HG03280 (cell line): ENCODE measurements at regions not wholly inside any gene's neighbourhood (a gene's known extent, or its start where the extent isn't known, plus 50 kb on each side); places are given as distances from the start of the nearest gene placed in this dataset.

Source experiments
- ATAC-seq: cut with Tn5 transposase; IDR thresholded peaks from one replicate; pipeline ENCODE4 v1.9.1; 2021; ENCODE audit warnings: mild to moderate bottlenecking, moderate library complexity; ENCODE audit not compliant: unreplicated experiment

DNA sequence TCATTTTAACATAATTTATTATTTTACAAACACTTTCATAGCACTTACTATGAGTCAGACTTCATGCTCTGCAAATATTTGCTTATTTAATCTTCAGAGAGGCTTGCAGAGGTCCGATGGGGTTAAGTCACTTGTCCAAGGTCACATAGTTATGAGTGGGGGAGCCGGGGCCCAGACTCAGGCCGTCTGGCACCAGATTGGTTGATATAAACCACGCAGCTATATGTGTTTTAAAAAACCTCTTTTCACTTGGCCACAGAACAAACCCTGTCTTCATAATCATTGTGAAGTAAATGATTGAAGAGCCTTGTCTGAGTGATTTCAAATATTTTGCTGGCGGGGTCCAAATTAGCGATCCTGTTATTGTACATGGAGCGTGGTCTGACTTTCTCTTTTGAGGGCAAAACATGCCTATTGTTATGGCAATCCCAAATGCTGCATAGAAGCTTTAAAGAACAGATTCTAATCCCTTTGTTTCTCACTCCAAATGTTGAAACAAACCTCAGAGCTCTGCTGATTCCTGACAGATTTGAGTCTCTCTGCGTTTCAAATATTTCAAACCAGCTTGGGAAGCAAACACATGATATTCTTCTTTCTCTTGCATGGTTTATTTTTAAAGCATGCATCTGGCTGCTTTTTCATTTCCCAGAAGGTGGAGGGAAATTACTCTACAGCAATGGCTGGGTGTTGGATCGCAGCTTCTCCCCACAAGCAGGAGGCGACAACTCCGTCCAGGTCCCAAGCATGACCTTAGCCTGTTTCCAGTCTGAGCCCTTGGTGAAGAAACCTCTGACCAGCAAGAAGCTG lies 142.4 kb downstream of the DDX1 start:
- no peak for ATAC-seq

DNA sequence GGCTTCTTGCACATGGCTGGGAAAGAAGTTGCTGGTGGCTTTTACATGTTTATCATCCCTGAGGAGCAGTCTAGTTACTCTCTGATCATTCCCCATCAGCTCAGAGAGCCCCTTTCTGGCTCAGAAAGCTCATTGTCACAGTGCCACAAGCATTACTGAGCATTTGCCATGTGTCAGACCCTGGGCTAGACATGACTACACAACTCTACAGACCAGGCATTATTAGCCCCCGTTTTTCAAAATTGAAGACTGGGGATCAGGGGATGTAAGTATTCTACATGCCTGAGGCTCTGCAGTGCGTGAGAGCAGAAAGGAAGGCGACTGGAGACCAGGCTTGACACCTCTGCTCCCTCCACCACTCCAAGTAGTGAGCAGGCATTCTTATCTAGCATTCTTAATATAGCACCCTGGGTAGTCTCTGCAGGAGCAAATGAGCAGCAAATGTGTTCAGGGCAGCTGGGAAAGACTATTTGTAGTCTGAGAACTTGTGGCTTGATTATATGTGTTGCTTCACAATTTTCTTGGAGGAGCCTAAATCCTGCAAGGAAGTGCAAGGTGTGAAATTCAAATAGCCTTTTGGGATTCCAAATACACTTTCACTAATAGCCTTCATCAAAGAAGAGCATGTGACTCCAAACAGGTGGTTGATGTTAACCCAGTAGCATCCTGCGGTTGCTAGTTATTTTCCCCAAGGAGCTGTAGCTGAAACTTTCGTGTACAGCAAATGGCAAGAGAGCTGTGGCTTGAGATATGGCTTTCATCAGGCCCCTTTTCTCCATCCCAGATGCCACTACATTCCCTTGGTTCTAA lies 143.2 kb downstream of the DDX1 start:
- no peak for ATAC-seq

DNA sequence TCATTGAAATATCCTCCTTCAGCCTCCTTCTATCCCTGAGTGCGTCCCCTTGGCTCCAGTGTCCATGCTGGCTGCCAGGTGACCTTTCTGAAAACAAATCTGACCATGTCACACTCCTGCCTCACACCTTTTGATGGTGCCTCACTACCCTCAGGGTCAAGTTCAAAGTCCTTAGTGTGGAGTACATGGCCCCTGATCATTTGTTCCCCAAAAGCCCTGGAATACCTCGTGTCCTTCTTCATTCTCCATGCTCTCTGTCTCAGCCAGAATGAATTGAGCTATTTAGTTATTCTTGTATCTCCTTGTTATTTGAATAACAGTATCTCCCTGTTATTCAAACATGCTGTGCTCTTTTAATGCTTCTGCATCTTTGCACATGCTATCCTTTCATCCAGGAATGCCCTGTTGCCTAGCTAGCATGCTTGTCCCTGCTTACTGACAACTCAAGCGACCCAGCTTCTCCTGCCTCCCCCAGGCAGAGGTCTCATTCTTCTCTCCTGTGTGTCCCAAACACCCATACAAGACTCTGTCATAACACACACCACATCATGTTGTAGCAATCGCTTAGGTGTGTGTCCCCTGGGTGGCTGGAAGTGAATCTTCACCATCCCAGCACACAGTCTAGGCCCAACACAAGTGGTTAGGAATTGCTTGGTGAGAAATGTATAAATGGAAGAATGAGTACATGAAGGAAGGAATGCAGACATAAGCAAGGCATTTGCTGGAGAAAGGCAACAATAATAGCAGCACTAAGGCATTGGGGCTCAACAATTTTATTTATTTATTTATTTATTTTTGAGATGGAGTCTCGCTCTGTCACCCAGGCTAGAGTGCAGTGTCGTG lies 144.0 kb downstream of the DDX1 start:
- no peak for ATAC-seq

DNA sequence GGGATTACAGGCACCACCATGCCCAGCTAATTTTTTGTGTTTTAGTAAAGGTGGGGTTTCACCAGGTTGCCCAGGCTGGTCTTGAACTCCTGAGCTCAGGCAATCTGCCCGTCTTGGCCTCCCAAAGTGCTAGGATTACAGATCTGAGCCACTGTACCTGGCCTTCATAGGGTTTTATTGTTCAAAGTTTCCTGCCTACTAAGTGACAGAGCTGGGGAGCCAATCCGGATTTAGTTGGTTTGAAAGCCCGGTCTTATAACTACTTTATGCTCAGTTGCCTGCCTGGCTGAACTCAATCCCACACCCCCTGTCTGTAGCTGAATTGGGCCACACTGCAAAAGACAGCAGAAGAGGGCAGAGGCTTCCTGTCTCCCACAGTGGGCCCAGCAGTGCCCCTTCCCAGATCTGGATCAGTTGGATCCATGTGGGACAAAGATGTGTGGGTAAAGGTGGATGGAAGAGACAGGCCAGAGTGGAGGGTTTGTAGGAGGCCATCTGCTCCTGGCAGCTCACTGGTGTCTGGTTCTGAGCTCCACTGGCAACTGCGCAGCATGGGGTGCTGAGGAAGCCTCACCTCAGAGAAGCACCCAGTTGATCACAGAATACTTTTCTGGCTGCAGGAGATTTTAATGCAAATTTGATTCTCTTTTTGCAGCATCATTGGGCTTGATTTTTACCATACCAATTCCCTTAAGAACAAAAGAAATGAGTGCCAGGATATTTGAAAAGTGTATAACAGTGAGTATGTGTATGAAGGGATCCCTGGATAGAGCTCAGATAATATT lies 144.9 kb downstream of the DDX1 start:
- ATAC-seq = no peak

DNA sequence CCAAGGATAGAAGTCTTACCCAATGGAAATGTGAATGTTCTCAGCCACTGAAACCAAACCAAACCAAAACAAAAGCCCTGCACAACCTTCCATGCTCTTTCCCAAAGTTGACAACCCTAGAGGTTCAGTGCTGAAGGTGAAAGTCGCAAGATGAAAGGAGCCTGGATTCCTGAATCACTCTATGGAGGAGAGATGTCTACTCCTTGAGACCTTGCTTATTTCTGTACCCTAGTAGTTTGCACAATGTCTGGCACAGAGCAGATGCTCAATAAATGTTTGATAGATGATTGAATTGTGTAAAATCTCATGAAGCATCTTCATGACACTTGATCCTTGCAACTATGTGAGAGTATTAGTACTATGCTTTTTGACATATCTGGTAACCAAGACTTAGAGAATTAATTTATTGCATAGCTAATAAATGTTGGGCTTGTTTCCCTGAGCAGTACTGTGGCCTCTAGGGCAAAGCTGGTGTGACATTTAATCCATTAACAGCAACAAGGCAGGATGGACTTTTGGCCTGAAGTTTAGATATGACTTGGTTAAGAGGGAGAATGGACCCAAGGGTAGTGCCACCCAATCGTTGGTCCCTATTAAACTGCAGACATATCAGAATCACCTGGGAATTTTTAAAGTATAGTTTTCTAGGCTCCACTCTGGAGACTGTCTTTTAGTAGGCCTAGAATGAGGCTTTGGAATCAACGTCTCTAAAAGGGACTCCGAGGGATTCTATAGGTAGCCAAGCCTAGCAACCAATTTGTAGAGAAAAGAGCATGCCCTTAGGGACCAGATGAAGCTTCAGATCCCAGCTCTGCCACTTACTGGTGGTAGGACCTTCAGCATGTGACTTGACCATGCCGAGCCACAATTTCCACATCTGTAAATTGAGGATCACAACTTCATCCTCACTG lies 145.9 kb downstream of the DDX1 start:
- no peak for ATAC-seq

DNA sequence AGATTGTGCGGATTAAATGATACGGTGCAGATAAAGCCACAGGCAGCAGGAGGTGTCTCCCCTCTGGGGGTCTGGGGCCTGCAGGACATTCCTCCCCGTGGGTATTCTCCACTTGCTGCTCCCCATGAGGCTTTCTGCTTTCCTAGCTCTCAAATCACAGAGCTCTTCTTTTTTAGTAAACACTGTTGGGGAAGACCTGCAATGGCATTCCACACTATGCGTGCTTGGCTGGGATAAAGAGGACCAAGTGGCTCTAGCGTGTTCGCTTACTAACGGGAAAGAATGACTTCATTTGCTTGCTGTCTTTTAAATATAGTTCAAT lies 146.5 kb downstream of the DDX1 start:
- ATAC-seq = no peak

DNA sequence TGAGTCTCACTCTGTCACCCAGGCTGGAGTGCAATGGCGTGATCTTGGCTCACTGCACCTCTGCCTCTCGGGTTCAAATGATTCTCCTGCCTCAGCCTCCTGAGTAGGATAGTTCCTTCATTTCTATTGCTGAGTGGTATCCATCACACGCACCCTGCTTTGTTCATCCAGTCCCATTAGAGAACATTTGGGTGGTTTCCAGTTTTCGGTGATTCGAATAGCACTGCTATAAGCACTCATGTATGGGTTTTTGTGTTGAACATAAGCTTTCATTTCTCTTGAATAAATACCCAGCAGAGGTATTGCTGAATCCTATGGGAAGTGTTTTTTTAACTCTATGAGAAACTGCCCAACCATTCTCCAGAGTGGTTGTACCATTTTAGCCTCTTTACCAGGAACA lies 147.3 kb downstream of the DDX1 start:
- ATAC-seq = no peak

DNA sequence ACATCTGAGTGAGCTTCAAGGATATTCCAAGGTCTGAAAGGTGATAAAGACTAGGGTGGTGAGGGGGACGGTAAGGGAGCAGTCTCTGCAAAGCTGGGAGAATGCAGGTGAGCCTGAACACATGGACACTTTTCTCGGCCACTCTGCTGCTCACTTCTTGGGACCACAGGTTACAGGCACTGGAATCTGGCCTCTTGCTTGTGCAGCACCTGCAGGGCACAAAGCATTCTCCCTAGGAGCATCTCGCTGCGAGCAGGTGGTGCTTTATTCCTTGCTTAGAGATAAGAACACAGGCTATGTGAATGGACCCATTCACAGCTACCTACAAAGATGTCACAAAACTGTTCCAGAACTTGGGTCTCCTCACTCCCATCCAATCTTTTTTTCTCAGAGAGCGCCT lies 153.2 kb downstream of the DDX1 start:
- no peak for ATAC-seq

DNA sequence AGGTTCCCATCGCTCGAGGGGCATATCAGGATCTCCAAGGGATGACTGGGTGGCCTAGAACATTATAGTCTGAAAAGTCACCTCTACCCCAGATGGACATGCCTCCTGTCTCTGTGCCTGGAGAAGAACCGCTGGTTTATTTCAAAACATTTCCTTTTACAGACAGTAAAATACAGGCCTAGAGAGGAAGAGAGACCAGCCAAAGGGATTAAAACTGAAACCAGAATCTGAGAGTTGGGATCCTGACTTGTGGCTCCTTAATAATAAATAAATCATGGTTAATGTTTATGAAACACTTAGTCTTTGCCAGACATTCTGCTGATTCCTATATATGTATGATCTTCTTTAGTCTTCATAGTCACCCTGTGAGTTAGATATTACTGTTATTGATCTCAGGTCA lies 153.7 kb downstream of the DDX1 start:
- ATAC-seq = no peak

DNA sequence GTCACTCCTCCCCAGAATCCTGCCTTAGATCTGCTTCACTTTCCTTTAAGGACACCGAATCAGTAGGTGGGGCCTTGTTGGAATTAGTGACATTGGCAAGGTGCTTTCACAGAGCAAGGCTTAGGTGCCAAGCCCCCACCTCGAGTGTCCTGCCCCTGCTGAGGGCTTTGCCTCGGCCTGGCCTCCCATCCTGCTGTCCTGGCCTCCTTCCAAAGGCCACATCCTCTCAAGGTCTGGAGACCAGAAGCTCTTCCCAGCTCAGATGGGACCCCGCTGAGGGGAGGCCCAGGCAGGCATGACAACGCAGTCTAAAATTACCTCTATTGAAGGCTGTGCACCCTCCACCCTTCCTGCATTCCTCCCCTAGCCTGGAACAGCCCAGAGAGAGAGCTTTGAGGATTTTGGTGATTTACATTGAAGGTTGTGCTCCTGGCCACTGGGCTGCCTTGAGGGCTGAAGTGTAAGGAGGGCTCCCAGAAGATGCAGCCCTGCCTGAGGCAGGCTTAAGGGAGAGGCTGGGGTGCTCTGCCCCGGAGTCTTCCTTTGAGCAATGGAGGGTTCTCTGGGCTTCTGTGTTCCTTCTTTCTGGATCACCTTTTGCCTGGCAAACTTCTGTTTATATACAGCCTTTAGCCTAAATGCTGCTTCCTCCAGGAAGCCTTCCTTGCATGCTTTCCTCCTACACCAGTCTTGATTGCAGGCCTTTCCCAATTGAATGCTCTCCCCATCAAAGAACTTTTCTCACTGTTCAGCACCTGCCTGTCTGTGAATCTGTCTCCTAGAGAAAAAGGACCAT lies 154.4 kb downstream of the DDX1 start:
- ATAC-seq = no peak

DNA sequence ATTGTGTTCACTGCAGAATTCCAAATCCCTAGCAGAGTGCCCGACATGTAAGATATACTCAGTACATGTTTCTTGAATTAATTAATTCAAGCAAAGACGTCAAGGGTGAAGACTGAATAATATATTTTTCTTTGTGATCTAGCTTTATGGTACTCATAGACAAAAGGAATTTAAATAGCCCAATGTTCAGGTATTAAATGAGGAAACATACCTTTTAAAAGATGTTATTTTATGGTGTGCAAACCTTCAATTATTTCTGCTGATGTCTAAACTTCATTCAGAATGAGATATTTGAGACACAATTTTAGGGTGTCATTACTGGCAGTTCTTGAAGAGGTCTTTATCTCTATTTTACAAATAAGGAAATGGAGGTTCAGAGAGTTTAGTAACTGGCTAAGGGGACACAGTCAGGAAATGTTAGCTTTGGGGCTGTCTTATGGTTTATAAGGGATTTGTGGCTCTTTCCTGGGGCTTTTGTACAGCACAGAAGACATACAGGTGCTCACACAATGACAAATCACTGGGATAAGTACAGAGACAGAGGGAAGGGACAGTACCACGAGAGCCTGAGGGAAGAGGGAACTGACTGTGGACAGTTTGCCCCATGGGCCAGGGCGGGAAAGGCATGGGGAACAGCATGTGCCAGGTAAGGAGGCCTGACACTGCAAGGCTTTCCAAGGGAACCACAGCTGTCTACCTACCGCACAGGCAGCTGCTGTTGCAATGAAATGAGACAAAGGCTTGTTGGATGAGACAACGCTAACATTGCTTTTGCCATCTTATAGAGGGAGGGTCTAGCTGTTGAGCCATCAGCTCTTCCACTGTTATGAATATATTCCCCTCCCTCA lies 155.3 kb downstream of the DDX1 start:
- ATAC-seq = no peak

DNA sequence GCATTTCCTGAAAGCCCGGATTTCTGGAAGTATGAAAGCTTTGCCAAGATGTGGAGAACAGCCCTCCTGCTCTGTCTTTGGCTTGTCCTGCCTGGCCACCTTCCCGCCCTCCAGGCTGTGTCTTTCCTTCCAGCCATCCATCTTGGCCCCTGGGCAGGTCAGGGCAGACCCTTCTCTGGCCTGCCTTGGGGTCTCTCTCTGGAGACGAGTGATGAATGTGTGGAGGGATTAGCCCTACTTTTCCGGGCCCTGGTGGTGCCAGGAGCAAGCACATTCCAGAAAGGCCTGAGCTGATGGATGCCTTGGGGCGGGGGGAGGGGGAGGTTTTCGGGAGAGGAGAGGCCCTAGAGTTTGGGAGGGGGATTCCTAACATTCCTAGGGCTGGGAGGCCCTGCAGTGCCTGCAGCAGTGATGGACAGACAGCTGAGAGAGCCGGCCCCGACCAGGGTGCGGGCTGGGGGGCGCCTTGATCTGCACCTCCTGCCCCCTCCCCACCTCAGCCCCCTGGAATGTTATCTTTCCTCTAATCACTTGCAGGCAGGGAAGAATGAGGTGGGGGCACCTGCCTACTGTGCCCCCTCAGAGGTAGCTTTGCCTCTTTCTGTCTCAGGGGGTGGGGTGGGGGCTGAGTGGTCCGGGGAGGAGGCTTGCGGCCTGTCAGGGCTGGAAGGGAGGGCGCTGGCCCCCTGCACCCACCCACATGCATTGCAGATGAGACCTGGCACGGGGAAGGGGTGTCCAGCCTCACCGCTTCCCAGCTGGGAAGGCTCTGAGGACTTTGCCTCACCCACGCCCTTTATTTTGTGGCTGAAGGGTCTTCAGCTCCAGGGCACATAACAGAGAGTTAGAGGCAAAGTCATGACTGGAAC lies 156.2 kb downstream of the DDX1 start:
- ATAC-seq = no peak

DNA sequence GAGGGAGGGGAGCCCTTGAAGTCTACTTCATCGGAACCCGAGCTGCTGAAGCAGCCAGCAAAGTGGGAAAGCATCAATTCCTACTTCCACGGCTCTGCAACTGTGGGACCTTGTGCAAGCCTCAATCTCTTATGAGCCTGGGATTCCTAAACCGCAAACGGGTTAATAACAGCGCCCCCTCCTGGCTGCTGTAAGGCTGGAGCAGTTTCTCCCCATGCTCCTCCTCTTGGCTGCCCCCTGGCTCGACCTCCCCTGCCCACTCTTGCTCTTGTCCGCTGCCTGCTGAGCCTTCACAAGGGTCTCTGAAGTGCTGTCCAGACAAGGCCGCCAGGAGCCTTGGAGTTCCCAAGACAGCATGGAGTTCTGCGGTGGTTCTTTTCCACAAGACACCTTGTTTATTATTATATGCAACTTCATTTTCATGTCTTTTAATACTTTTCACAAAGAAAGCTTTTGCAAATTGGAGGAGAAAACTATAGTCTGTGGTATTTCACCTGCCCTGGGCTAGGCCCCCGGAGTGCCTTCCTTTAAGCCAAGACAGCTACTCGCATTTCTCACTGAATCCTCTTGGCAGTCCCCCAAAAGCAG lies 157.2 kb downstream of the DDX1 start:
- ATAC-seq = no peak

DNA sequence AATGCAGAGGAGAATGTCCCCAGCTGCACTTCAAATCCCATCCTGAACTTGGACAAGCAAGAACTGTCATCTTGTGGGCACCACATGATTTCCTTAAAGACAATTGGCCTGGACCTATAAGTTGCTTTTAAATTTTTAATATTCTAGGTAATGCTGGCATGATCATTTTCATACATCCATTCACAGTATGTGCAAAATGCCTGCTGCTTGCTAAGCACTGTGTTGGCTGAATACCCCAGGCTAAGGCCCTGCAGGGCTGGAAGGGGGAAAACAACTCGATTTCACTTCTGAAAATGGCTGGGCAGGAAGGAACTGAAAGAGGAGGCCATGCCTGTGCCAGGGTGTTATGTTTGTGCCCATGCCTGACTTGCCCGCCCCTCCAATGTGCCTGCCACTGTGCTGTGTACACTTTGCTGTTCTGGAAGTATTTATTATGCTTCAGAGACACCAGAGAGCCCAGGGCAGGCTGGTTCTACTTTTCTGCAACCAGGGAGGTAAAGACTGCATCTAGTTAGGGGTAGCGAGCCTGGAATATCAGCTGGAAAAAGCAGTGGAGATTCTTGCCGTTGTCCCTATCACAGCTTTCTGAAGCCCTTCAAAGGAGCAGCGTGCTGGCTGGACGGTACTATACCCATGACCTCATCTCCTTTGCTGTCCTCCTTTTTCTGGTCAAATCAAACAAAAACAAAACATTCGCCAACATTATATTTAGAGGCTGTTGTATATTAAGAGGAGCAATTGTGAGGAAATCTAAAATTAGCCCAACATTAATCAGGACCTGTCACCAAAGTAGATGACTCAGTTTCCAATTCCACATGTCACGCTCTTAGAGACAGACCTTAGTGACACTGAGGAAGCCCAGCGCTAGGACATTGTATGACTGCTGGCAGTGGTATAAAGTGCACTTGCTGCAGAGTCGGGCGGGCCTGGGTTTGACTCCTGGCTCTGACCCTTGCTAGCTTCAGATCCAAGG lies 158.1 kb downstream of the DDX1 start:
- ATAC-seq = no peak

DNA sequence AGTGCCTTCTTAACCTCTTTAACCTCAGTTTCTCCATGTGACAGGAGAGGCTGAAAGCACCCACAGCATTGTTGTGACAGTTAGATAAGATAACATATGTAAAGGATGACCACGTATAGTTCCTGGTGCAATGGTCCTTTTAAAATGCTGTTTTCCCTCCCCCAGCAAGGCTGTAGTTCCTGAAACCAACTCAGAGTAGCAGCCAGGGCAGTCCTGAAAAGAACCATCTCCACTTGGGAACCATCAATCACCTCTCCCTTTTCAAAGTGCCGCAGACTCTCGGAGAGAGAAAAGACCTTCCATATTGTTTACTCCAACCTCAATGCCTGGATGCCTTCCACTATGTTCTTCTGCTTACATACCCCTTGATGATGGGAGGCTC lies 158.8 kb downstream of the DDX1 start:
- no peak for ATAC-seq
